SKM-1 treated with dmso at 0.1 percent for 144 hours (cell line): ENCODE measurements at regions not wholly inside any gene's neighbourhood (a gene's known extent, or its start where the extent isn't known, plus 50 kb on each side); places are given as distances from the start of the nearest gene placed in this dataset.

Experiments
- DNase-seq: peaks from one replicate; lab custom pipeline; 2025; ENCODE audit not compliant: unreplicated experiment; lab: John Stamatoyannopoulos, UW

DNA sequence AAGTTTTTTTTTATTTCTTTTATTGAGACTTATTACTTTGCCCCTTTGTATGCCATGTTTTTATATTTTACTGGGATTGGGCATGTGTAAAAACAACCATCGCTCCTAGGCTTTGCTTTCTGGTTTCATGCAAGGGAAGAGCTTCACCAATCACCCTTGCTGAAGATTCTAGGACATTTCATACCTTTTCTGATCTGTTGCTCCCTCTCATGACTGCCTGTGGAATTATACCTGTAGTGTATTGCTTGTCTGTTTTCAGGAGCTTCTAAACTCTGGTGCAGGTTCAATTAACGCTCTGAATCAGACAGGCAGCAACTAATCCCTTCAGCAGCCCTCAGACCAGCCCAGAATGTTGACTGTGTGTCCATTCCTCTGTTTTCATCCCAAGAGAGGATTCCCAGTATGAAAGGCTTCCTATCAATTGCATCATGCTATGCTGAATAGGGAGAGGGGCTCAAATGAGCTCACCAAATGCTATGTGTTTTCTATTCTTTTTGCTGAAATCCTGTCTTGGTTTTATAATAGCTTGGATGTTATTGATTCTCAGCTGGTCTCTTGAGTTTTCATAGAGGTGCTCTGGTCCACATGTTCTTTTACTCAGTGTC is 572.9 kb upstream of the CDH6 start:
- no peak for DNase-seq

DNA sequence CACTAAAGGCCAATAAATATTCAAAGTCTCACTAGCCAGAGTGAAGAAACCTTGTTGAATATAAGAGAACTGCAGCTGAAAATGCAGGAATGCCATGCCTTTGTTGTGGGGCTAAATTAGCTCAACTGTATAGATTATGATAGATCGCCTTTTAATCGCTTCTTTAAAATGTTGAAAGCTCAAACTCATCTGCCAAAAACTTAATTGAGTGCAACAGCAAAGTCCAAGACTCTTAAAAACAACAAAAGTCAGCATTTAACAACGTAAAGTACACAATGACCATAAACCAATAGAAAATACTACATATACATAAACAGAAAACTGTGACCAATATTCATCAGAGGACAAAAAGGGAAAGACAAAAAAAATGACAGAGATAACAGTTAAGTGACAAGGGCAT is 585.0 kb upstream of the CDH6 start:
- DNase-seq = no peak

DNA sequence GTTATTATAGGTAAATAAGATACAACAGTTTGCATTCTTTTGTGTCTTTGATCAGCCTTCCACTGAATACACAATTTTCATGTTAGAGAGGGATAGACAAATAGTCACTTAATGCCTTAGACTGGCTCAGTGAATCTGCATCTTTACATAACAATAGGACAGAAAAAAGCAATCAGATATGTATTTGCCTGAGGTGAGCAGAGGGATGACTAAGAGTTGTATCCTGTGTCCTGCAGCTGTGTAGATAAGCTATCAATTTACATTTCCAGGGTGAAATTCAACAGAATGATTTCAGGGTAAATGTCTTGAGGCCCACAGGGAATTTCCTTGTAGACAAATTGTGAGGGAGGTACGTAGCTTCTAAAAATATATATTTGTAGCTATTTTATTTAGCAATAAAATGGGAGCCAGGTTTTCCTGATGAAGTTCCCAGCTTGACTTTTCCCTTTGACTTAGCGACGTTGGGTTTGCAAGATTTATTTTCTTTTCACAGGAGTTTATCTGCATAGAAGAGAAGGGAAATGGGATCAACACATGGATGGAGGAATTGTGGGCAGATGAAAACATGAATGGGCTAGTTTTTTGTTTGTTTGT is 586.1 kb upstream of the CDH6 start:
- DNase-seq = no peak

DNA sequence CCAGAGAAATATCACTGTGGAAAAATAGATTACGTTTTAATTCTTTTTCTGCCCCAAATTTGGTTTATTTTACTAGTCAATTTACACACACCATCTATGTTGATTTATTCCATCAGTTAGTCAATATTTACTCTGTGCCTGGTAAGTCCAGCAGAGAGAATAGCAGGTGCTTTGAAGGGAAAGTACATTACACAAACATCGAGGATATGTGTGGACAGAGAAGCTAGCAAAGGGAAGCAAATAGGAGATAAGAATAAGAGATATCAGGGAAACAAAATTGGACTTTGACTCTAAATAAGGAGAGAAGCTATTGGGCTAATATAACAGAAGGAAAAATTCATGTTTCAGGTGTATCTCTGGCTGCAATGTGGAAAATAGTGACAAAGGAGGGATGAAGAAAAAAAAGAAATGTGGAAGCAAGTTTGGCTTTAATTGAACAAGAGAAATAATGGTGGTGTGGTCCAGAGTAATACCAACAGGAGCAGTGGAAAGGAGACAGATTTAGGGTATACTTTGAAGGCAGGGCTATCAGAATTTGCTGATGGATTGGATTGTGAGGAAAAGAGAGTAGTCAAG is 587.7 kb upstream of the CDH6 start:
- no peak for DNase-seq

DNA sequence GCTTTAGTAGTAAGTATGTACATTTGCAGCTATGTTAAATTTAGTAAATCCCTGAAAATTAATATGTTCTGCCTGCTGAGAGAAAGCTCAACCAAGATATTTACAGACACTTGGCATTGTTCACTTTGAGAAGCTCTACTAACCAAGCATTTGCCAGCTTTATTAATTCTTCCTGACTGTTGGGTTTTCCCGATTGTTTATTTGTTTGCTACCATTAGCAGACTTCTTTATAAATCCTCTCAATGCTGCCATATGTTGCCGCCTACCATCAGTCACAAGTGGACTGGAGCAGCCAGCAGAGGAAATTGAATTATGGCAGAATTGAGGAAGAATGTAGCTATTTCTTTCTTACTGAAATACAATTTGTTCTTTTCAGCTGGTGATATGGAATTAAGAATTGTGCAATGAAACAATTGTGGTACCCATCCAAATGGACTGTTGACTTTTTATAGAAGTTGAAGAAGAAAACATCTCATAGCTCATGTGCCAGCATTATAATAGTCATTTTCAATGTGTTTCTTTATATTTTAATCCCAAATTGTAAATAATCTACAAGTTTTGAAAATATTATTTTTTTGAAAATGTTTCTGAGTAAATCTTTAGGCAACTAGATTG is 588.7 kb upstream of the CDH6 start:
- DNase-seq = no peak

DNA sequence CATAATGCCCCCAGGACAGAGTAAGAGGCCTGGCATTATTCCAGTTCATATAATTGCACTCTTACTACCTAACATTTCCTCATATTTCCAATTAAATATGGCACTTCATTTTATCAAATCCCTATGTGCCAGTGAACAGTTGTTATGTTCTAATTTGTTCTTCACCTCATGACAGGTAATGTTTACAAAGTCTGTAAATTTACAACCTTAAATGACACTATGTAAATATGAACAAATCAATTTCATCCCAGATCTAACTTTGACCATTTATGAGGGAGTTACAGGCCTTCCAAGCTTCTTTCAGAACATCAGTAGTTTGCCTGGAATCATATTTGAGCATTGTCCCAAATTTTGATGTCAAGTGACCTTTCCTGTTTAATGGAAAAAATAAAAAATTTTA is 592.6 kb upstream of the CDH6 start:
- DNase-seq = no peak

DNA sequence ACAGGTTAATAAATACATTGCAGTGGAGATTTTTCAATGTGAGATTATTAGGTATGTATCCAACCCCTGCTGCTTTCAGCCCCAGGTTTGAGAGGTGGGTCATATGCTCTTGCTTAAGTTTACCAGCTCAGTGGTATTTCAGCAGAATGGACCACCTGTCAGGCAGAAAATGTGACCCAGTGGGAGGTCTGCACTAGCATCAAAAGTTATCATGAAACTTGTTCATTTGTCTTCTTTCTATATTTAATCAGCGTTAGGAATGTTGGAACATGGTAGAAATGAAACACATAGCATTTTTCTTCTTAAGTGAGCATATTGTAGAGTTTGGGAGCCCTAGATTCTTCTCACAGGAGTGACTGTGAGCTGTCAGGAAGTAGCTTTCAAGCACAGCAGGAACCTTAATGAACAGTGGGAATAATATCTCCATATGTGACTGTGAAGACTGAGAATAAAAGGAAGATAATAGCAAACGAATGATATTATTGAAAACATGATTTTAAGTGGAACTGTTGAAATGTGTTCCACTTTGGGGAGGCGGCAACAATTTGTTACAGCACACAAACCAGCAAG is 596.9 kb upstream of the CDH6 start:
- DNase-seq = no peak

DNA sequence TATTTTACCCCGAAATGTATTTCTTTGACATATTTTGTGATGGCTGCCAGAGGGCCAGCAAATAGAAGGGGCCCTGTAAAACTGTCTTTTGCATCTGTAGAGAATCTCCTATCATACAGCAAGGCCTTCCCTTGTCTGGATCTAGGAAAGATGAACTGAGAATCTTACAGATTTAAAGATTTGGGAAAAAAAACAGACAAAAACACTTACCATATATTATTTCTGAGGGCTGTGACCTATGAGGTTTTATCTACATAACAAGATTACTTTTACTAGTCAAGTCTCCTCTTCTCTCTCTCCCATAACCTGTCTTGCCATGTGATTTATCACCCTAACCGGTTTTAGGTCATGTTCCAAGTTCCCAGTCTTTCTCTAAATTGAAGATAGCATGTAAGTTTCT is 599.2 kb upstream of the CDH6 start:
- DNase-seq = no peak

DNA sequence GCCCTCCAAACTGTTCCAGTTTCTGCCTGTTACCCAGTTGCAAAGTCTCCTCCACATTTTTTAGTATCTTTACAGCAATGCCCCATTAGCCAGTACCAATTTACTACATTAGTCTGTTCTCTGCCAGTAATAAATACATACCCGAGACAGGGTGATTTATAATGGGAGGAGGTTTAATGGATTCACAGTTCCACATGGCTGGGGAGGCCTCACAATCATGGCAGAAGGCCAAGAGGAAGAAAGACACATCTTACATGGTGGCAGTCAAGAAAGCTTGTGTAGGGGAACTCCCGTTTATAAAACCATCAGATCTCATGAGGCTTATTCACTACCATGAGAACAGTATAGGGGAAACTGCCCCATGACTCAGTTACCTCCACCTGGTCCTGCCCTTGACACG is 600.7 kb upstream of the CDH6 start:
- DNase-seq = no peak

DNA sequence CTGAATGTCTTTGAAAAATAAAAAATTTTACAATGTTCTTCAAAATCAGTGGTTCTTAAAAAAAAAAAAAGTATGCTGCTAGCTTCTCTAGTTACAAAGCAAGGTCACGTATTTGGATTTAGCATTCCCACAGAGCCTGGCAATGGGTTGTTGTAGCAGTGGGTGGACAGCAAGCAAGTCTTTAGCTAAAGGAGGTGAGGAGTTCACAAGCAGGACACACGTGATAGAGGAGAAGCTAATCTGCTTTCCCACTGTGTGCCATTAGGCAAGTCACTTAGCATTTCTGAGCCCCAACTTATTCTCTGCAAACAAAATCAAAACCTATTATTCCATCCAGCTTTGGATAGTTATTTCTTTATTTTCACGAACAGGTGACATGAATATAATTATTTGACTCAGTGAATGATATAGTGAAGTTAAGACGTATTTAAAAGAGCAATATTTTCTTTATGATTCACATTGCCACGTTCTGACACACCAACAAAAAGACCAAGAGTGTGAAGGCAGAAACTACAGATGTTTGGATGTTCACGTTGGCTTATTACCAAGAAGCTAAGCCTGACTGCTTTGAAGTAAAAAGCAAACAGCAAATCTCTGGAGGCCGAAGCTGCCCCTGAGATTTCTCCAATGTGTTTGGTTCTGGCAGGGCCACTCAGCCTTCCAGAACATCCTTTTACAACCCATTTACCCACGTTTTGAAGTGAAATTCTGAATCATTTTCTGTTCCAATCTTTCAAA is 612.1 kb upstream of the CDH6 start:
- no peak for DNase-seq

DNA sequence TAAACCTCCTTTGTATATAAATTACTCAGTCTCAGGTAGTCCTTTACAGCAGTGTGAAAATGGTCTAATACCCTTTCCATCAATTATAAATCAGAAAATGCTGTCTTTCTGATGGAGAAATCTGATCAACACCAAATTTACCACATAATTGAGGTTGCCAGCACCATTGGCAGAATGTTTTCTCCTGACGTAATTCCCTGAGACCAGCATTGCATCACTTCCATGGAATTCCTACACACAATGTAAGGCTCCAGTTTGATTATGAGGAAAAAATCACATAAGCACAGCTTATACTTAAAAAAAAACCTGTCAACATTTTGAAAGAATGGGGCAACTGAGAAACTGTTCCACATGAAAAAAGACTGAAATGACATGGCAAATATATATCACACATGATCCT is 618.7 kb upstream of the CDH6 start:
- no peak for DNase-seq

DNA sequence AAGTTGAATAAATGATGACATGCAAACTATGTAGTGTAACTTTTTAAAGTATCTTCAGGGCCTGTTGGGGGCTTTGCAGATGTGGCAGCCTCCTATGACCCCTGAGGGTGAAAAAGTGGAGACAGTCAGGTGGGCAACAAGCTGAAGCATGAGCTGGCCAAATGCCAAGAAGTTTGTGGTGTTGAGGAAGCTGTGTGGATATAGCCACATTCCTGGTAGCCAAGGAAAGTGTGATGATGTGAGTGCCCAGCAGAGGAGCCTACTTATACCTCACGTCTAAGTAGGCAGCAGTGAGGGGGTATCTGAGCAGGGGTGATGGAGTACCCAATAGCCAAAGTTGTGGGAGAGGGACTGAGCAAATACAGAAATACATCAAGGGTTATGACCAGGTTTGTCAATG is 621.2 kb upstream of the CDH6 start:
- DNase-seq = no peak

DNA sequence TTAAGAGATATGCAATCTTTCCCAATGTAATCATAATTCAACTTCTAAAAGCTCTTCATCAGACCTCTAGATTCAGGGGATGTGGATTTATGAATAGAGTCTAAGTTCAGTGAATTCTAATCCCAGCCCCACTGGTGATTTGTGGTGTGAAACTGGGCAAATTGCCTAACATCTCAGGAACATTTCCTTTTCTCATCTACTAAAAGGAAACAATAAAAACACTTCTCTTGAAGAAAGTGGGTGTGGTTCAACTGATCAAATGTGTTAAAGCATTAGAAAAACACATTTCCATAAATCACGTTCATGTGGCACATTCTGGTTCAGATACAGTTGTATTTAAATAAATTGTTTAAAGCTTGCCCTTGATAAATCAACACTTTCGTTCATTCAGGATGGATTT is 631.7 kb upstream of the CDH6 start:
- DNase-seq = no peak

DNA sequence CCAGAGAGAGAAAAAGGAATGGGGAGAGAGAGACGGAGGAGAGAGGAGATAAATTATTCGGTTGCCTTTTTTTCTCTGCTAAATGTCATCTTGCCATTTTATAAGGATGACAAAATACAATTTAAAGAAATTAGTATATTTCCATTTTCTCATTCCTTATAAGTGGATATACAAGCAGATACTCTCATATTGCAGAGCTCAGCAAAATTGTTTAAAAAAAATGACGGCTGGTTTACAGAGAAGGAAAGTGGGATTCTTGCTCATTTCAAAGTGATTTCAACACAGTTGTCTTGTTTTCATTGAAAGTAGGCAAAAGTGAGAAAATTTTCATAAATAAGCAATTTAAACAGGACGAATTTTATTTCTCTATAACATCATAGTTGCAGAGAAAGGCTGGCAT is 641.9 kb upstream of the CDH6 start:
- no peak for DNase-seq

DNA sequence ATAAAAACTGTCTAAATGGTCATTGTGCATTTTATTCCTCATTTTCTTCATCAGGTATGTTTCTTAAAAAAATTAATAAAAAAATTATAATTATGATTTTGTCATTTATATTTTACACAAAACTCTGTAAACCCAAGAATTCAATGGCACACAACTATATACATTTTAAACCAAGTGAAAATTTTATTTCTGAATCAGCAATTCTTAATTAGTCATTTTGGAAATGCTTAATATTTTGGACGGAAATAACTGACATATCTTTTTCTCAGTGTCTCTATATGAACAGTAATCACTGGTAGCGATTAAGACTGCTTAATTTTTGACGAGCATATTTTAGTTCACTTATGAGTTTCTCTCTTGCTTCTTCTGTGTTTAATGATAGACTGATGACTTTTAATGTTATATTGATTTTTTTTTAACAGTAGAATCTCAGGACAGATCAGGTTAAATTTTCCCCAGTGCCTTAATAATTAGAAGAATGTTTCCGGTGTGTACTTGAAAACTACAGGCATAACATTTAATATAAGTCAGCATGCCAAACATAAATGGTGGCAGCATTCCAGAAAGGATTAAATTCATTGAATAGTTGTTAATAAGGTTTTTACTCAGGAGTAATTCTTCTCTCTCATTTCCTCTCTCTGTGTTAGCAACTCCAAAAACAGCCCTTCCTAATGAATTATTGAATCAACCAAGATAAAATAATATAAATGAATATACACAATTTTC is 644.7 kb upstream of the CDH6 start:
- no peak for DNase-seq

DNA sequence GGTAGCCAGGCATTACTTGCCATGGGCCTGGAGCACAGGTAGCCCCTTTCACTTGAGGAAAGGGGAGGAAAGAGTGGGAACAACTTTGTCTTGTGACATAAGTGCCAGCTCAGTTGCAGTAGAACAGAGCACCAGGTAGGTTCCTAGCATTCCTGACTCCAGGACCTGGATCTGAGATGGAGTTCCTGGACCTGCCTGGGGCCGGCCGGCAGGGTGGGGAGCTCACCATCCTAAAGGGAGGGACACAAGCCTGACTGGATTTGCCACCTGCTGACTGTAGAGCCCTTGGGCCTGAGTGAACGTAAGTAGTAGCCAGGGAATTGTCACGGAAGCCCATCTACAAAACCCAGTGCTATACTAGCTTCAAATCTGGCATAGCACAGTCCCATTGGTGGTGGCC is 653.3 kb upstream of the CDH6 start:
- no peak for DNase-seq

DNA sequence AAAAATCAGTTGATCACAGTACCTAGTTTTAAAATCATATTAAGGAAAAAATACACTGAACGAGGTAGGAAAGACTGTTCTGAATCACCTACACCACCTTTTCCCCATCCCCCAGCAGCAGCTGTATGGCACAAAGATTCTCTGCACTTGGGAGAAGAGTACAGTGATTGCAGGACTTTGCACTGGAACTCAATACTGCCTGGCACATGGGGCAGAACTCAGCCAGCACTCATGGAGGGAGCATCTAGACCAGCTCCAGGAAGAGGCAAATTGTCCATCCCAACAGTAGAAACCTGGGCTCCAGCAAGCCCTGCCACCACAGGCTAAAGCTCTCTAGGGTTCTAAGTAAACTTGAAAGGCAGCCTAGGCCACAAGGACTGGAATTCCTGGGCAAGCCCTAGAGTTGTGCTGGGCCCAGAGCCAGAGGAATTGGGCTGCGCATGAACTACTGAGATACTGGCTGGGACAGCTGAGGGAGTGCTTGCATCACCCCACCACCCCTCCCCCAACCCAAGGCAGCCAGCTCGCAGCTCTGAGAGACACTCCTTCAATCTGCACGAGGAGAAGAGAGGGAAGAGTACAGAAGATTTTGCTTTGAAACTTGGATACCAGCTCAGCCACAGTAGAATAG is 654.4 kb upstream of the CDH6 start:
- no peak for DNase-seq

DNA sequence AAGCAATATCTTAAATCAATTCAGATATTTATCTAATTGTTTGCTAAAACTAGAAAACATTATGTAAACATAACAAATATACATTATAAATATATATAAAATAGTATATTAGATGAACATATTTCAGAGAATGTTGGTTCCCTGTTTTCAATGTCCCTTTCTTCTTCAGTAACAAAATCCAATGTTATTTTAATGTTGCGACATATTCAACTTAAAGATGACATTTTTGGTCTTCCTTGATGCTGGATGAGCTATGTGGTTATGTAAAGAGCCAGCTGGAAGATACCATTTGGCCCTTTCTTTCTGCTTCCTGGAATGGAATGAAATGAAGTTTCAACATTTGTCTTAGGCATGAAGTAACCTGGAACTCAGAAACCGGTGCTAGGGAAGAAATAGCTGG is 668.1 kb upstream of the CDH6 start:
- no peak for DNase-seq

DNA sequence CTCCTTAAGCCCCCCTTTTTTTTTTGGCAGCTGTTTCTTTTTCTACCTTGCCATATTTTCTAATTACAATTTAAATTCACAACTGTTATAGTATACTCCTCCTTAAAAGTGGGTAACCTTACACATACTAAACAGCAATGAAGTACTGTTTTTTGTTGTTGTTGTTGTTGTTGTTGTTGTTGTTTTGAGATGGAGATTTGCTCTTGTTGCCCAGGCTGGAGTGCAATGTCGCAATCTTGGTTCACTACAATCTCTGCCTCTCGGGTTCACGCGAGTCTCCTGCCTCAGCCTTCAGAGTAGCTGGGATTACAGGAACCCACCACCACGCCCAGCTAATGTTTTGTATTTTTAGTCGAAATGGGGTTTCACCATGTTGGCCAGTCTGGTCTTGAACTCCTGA is 669.1 kb upstream of the CDH6 start:
- DNase-seq = no peak

DNA sequence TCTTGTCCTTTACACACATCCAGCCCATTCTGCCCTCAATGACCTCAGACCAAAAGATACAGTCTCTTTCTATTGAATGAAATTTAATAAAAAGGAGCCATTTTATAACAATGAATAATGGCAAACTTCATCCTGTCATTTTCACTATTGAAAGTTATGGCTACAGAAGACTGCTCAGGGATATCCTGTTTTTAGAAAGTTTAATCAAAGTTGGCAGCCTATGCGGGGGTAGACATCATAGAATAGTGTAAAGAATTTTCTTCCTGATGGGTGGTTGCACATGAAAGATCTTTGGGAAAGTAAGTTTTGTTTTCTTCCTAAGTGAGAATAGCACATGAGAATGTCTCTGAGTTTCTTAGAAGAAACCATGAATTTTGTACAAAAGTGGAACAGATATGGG is 670.4 kb upstream of the CDH6 start:
- DNase-seq = no peak
